ENCODE measurements at regions not wholly inside any gene's neighbourhood (a gene's known extent, or its start where the extent isn't known, plus 50 kb on each side); places are given as distances from the start of the nearest gene placed in this dataset.

- TF ChIP-seq POLR2A (IDR thresholded peaks at IDR 0.05) (no peak), CTCF (IDR thresholded peaks at IDR 0.05) (no peak)
These were observed 83.0 kb upstream of the DUSP10 start for GRCh38 chr1:221824909-221825308.

Data from stomach (tissue), 4 donors.